Psoas muscle (tissue), 7 donors: ENCODE measurements at regions not wholly inside any gene's neighbourhood (a gene's known extent, or its start where the extent isn't known, plus 50 kb on each side); places are given as distances from the start of the nearest gene placed in this dataset.

Source experiments
- ATAC-seq, 4 donors: fragments of 200-7000 bp; cut with Tn5 transposase; one replicate each; pipeline ENCODE4 v1.9.1; 2020; ENCODE audit warnings: moderate library complexity in 3 of 4, mild to moderate bottlenecking in 2 of 4
- DNase-seq, 2 donors: peaks; one replicate each; pipeline ENCODE4 v3.0.0-alpha.2; 2020
- H3K27ac ChIP-seq: fragments of 200-600 bp; one replicate; pipeline ENCODE4 v1.8.0; 2022
- H3K27me3 ChIP-seq, 3 donors: fragments of 200-600 bp in 1 of 3; one replicate each; pipeline versions ENCODE4 v1.6.1 to v1.8.0; 2013 to 2022; ENCODE audit warnings: low read length in 2 of 3, mild to moderate bottlenecking in 2 of 3, moderate library complexity in 1 of 3; ENCODE audit not compliant: insufficient read depth in 3 of 3
- H3K36me3 ChIP-seq, 2 donors: fragments of 200-600 bp in 1 of 2; one replicate each; pipeline versions ENCODE4 v1.6.1 to v1.8.0; 2013 to 2022; ENCODE audit warnings: low read depth in 1 of 2, mild to moderate bottlenecking in 1 of 2, moderate library complexity in 1 of 2; ENCODE audit not compliant: insufficient read depth in 1 of 2
- H3K4me1 ChIP-seq: fragments of 200-600 bp; one replicate; pipeline ENCODE4 v1.8.0; 2022
- H3K4me3 ChIP-seq: fragments of 200-600 bp; one replicate; pipeline ENCODE4 v1.8.0; 2022; ENCODE audit warnings: mild to moderate bottlenecking
- H3K9me3 ChIP-seq: fragments of 200-600 bp; one replicate; pipeline ENCODE4 v1.8.0; 2022
- WGBS, 3 donors: extraction: QIAGEN DNeasy Blood & Tissue Kit; methylation state at CpG; one replicate each; pipeline versions ENCODE4 v1.1.6 to v1.1.7; 2013; 5-methylcytosine and 5-hydroxymethylcytosine counted together
- intact Hi-C, 2 donors: fragments of 100-400 bp; cut with DNase I; formaldehyde crosslinking; loops; one replicate each; pipeline versions ENCODE4 v1.11.0 to v1.14.2; 2022
- TF ChIP-seq, protein P1 (sequence below): fragments of 200-600 bp; IDR thresholded peaks from one replicate; pipeline ENCODE4 v1.8.0; 2022; ENCODE audit warnings: antibody characterized with exemption
- donor health status: healthy with polysubstance abuse.
- donor health status: DM: no; HTN: no; CAD: no; lungs with moderate emphysema.
- donor health status: Bipolar disorder and iron deficiency.
- donor health status: healthy.
- donor health status: DM: yes; HTN: yes; CAD: no.
- donor health status: DM: no; HTN: no; CAD: no.
- donor health status: DM: yes; HTN: yes; CAD: no.

DNA sequence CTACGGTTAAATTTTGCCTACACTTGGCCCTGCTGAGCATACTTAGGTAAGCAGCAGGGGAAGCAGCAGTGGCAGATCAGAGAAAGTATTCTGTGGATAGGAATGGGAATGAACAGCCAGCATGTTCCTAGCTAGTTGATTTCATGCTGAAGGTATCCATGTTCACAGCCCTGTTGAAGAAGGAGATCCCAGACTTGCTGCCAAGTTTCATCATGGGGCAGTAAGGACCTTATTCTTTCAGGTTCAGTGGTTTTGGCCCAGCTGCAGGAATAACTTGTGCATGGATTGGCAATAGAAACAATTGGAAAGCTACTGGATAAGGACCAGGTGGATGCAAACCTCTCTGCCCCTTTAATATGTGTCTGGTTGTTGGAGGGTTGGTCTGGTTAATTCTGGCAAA lies 98.2 kb upstream of the TMEM178A start:
- Histone ChIP-seq H3K27me3 (no peaks in the 10 kb centered on the region), H3K36me3 (no peaks in the 10 kb centered on the region), H3K4me1 (peaks cover 34% of the 10 kb centered on the region), H3K4me3 (no peak overlapping the region), H3K9me3 (peaks cover 17% of the 10 kb centered on the region), H3K27ac (peak overlapping the region; percentile 43)
- no peak for DNase-seq
- intact Hi-C loops: no loop called here
- 59 to 79% (median 75%) methylated on average over 1 of the region's 1 CpG for WGBS, 3 donors
- peak in 1 of 4 donors; percentile 50 for ATAC-seq
- TF ChIP-seq, protein P1, sequence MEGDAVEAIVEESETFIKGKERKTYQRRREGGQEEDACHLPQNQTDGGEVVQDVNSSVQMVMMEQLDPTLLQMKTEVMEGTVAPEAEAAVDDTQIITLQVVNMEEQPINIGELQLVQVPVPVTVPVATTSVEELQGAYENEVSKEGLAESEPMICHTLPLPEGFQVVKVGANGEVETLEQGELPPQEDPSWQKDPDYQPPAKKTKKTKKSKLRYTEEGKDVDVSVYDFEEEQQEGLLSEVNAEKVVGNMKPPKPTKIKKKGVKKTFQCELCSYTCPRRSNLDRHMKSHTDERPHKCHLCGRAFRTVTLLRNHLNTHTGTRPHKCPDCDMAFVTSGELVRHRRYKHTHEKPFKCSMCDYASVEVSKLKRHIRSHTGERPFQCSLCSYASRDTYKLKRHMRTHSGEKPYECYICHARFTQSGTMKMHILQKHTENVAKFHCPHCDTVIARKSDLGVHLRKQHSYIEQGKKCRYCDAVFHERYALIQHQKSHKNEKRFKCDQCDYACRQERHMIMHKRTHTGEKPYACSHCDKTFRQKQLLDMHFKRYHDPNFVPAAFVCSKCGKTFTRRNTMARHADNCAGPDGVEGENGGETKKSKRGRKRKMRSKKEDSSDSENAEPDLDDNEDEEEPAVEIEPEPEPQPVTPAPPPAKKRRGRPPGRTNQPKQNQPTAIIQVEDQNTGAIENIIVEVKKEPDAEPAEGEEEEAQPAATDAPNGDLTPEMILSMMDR: no peak

GRCh38 chr2:39568116-39568515 lies 97.6 kb upstream of the TMEM178A start:
- peaks cover 12% of the 10 kb centered on the region for H3K9me3 ChIP-seq
- peak overlapping the region; percentile 64 for H3K27ac ChIP-seq
- H3K27me3 ChIP-seq: no peaks in the 10 kb centered on the region
- WGBS, 3 donors: 81 to 88% (median 82%) methylated on average over 5 of the region's 5 CpGs
- TF ChIP-seq, protein P1: no peak
- ATAC-seq (no peak), DNase-seq (no peak)
- H3K36me3 ChIP-seq: no peaks in the 10 kb centered on the region
- no peak overlapping the region for H3K4me3 ChIP-seq
- intact Hi-C loops: no loop called here
- H3K4me1 ChIP-seq: peaks cover 34% of the 10 kb centered on the region

DNA sequence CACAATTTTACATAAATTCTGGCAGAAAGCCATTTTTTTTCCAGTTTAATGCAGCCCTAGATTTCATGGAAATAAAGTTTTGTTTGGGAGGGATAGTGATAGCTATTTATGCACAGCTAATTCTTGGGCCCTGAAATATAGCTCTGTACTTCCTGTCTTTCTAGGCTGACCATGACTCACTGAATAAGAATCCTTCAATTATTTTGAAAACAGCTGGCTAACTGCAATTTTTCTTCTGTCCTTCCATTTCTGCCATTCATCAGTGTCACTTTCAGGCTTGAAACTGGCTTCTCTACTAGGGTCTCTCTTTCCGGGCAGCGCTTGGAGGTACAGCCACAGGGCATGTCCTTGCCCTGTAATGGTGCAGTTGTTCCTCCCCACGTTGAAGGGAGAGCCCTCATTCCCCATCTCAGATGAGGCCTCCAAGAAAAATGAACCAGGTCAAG lies 97.1 kb upstream of the TMEM178A start:
- H3K27ac ChIP-seq: peak overlapping the region; percentile 64
- TF ChIP-seq, protein P1: no peak
- intact Hi-C loops: no loop called here
- peaks cover 7% of the 10 kb centered on the region for H3K9me3 ChIP-seq
- H3K27me3 ChIP-seq: no peaks in the 10 kb centered on the region
- H3K4me1 ChIP-seq: peaks cover 34% of the 10 kb centered on the region
- DNase-seq (no peak), ATAC-seq (peak; percentile 18 to 42 (median 30))
- WGBS, 3 donors: 24 to 39% (median 33%) methylated on average over 3 of the region's 3 CpGs
- no peaks in the 10 kb centered on the region for H3K36me3 ChIP-seq
- no peak overlapping the region for H3K4me3 ChIP-seq

DNA sequence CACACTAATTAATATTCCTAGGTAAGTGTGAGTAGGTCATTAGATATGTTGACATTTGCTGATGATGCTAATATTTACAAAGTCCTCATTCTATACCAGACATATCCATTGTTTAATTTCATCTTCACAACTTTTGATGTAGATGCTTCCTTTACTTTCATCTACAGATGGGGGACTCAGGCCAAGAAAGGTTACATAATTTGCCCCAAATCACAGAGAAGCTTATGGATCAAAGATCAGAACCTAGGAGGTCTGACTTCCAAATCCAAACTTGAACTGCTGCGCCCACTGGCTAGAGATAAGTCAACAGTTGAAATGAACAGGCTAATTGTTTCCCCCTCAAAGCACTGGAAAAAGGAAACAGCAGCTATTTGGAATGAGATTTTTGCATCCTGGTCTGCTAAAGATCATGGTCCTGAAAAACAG lies 95.6 kb upstream of the TMEM178A start:
- Histone ChIP-seq H3K36me3 (no peaks in the 10 kb centered on the region), H3K9me3 (no peaks in the 10 kb centered on the region), H3K4me1 (peaks cover 34% of the 10 kb centered on the region), H3K4me3 (no peak overlapping the region), H3K27ac (peak overlapping the region; percentile 56), H3K27me3 (no peaks in the 10 kb centered on the region)
- 90 to 93% (median 92%) methylated on average over 1 of the region's 1 CpG for WGBS, 3 donors
- DNase-seq: no peak
- ATAC-seq: no peak
- TF ChIP-seq, protein P1: no peak
- intact Hi-C loops: loop anchor here in 1 of 2 donors (5.0 kb wide), 1 partner anchor 38 kb away; no protein-coding TSS in a partner anchor

DNA sequence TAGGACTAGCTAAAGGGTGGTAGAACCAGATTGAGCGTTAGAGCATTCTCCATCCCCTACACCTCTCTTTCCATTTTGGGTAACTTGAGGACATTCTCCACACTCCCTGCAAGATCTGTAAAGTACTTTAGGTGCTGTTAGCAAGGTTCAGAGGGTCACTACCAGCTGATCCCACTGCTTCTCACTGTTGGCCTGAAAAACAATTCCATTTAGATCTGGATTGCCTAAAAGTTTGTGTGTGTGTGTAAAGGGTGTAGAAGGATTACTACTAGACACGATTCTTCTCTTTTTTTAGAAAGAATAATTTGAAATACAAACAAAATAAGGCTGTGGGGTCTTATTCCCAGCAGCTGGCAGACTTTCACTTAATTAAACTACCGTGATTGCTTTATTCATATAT lies 95.1 kb upstream of the TMEM178A start:
- Histone ChIP-seq H3K9me3 (no peaks in the 10 kb centered on the region), H3K27me3 (no peaks in the 10 kb centered on the region), H3K36me3 (no peaks in the 10 kb centered on the region), H3K4me1 (peaks cover 34% of the 10 kb centered on the region), H3K4me3 (peak overlapping the region; percentile 35), H3K27ac (peak overlapping the region; percentile 56)
- no peak for DNase-seq
- intact Hi-C loops: loop anchor here in 1 of 2 donors (5.0 kb wide), 1 partner anchor 38 kb away; no protein-coding TSS in a partner anchor
- TF ChIP-seq, protein P1: no peak
- WGBS, 3 donors: 39 to 54% (median 43%) methylated on average over 3 of the region's 3 CpGs
- ATAC-seq: peak in 2 of 4 donors; percentile 13 to 40
